ENCODE measurements at regions not wholly inside any gene's neighbourhood (a gene's known extent, or its start where the extent isn't known, plus 50 kb on each side); places are given as distances from the start of the nearest gene placed in this dataset.

DNA sequence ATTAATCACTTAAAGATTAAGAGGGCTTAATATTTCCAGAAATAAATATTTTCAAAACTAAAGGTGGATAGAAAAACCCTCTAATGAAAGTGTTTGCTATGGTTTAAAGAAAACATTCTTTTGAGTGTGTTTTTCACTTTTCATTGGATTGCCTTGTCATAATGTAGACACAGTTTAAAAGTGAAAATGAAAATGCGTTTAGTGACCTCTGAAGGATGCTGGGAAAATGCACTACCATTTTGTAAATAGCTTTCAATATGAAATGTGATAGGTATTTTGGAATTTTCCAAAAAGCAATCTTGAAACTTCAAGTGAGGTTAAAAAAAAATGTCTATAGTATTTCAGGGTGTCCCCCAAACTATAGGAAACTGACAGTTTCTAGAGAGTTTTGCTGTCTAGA lies 642.2 kb downstream of the C4orf33 start:
- TF ChIP-seq, protein P1, sequence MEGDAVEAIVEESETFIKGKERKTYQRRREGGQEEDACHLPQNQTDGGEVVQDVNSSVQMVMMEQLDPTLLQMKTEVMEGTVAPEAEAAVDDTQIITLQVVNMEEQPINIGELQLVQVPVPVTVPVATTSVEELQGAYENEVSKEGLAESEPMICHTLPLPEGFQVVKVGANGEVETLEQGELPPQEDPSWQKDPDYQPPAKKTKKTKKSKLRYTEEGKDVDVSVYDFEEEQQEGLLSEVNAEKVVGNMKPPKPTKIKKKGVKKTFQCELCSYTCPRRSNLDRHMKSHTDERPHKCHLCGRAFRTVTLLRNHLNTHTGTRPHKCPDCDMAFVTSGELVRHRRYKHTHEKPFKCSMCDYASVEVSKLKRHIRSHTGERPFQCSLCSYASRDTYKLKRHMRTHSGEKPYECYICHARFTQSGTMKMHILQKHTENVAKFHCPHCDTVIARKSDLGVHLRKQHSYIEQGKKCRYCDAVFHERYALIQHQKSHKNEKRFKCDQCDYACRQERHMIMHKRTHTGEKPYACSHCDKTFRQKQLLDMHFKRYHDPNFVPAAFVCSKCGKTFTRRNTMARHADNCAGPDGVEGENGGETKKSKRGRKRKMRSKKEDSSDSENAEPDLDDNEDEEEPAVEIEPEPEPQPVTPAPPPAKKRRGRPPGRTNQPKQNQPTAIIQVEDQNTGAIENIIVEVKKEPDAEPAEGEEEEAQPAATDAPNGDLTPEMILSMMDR (conservative IDR thresholded peaks at IDR 0.05; ENCODE audit: low read depth, low read length) = no peak
- no peak for TF ChIP-seq EZH2 (IDR thresholded peaks at IDR 0.05; ENCODE audit: borderline replicate concordance, low read depth, low read length, poor library complexity, severe bottlenecking)

Data from A673 (cell line).